GOT3 (cell line): ENCODE measurements at regions not wholly inside any gene's neighbourhood (a gene's known extent, or its start where the extent isn't known, plus 50 kb on each side); places are given as distances from the start of the nearest gene placed in this dataset.
"Not testable (repeated sequence)": the region's sequence is repeated elsewhere in the genome, so short reads cannot be mapped to it uniquely, and the experiment has no call there.

Experiments
- DNase-seq: peaks from one replicate; lab custom pipeline; 2025; ENCODE audit warnings: mixed read lengths; lab: John Stamatoyannopoulos, UW

DNA sequence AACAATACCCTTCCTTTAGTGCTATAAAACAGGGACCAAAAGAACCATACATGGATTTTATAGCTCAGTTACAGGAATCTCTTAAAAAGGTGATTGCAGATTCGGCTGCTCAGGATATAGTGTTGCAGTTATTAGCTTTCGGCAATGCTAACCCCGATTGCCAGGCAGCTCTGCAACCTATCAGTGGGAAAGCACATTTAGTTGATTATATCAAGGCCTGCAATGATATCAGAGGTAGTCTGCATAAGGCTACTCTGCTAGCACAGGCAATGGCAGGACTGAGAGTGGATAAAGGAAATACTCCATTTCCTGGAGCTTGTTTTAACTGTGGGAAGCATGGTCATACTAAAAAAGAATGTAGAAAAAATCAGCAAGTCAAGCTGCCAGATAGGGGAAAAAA lies 327.7 kb downstream of the REEP3 start:
- DNase-seq = not testable (repeated sequence)

DNA sequence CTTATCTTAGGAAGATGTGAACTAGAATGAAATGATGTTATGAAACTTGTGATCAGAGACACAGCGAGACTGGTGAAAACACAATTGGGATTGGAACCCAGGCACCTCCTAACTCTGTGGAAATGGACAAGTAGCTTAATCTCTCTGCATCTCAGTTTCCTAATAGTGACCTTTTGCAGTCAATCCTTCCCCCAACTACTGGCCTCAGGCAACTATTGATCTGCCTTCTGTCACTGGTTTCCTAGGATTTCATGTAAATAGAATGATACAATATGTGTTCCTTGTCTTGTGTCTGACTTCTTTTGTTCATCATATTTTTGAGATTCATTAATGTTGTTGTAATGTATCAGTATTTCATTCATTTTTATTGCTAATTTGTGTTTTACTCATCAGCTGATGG lies 341.7 kb downstream of the REEP3 start:
- no peak for DNase-seq

DNA sequence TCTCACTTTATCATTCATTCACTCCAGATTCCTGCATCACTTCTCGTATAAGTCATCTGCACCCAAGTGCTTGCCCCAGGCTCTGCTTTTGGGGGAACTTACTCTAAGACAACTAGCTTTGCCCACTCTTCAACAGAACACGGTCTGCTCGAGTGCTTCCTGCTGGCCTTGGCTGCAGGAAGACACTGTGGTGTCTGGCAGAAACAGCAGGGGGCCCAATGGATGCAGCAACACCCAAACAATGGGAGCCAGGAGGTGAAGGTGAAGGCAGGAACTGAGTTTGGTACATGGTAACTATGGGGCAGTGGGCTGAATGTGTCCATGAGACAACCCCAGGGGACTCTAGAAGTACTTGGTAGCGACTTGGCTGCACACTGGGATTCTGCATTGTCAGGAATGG lies 344.0 kb downstream of the REEP3 start:
- DNase-seq = no peak

DNA sequence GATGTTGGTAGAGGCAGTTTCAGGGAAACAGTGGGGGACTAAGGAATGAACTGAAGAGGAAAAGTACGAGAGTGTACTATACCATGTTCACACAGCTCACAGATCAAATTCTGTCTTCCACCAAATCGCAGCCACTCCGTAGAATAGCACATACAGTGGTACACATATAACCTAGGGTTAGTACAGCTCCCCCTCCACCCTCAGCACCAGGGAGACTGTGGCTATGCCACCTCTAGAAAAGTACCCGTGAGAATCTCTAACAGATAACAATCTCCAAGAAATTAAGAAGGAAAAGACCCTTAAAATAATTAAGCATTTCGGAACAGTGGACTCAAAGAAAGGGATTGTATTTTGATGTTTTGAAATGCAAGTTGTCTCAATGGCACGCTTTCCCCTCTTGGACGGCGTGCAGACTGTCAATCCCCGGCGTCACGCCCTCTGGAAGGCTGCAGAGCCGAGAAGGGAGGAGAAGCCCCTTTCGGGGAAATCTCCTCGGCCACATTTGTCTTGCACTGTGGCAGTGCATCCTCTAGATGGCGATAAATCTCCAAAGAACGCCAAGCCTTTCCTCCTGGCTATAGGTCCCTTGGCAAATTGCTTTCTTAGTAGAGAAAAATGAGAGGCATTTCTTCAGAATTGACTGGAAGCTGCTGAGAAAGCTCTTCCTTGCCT lies 345.0 kb downstream of the REEP3 start:
- no peak for DNase-seq

DNA sequence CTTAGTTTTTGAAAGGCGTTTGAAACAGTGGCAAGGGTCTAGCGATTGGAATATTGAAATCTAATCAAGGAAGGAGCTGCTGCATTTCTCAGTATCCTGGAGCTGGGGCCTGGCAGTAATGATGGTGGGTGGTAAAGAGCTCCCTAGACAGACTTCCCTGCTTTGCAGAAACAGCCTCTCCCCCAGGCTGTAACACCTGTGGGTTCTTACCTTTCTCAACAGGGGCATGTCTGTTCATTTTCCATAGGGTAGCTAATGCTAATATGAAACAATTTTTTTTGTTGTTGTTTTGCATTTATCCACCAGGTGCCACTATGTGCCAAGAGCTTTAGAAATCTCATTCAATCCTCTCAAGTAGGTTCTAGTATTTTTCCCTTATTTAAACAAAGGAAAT lies 345.5 kb downstream of the REEP3 start:
- no peak for DNase-seq

DNA sequence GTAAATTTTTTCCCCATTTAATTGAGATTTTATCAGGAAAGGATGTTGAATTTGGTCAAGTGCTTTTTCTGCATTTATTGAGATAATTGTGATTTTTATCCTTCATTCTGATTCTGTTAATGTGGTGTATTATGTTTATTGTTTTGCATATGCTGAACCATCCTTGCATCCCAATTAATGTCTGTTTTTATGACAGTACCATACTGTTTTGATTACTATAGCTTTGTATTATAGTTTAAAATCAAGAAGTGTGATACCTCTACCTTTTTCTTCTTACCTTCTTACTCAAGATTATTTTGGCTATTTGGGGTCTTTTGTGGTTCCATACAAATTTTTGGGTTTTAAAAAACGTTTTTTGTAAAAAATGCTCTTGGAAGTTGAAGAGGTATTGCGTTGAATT lies 357.2 kb downstream of the REEP3 start:
- DNase-seq = no peak

DNA sequence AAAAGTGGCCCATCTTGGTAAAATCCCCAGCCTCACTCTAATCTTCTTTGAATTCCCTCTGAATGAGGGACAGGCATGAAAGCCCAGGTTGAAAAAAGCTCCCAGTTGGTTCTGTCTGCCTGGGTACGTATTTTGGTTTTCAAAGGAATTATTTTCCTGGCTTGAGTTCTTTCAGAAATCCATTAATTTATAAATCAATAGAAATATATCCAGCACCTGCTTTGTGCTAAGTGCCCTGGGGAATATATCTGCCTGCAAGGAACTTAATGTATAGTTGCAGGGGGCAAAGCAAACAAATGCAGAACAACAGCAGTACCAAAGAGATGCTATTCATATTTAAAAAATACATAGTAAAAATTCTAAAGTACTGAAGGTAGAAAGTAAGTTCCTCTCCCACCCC lies 362.7 kb downstream of the REEP3 start:
- no peak for DNase-seq

DNA sequence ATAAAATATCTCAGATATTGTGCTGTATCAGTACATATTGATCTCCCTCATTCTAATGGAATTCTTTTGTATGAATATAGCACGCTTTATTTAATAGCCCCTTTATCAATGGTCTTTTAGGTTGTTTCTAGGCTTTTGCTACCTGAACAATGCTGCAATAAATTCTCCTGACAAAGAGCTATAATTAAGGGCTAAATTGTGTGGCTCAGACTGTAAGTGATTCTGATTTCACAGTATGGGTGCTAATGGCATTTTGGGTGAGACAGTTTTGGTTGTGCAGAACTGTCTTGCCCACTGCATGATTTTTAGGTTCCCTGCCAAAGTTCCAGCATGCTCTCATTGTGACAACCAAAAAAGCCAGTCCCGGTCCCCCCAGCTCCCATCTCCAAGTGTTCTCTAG lies 363.2 kb downstream of the REEP3 start:
- DNase-seq = no peak

DNA sequence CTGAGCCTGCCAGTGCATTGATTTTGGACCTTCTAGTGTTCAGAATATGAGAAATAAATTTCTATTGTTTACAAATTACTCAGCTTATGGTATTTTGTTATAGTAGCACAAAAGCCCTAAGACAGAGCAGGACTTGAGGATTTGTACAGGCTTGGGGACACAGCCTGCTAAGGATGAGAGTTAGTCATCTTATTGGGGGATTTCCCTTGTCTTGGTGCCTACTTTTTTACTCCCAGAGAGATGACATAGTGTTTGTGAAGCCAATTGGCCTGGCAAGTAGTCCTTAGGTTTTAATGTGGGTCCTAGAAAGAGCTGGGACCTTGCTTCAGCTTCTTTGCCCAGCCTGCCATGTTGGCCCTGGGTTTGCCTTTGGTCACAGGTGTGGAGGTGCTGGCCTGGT lies 364.0 kb downstream of the REEP3 start:
- DNase-seq = no peak

DNA sequence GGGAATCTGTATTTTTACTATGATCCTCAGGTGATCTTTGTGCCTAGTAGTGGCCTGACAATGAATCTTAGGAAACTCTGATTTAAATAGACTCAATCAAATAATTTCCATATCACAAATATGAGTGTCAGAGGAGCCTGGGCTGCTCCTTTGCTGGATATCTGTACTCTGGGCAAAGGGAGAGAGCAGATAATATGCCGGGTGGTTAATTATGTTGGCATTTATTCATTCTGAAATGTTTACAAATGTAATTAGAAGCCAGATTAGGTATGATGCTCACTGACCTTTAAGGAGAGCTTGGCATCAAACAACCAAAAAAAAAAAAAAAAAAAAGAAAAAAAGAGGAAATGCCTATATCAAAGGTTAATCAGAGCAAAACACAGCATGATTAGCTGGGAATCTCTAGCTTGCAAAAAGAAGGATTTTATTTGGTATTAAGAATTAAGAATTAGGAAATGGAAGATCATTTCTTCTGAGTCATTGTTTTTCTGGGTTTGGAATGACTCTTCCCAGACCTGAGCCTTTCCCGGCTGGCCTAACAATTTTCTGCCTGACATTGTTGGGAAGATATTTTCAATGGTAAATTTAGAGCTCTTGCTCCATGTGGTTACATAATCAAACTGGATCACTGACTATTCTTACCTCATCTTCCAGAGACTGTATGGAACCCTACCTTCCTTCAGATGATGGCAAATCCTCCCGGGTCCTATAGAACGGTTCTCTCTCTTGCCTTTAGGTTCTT lies 365.3 kb downstream of the REEP3 start:
- DNase-seq = no peak

DNA sequence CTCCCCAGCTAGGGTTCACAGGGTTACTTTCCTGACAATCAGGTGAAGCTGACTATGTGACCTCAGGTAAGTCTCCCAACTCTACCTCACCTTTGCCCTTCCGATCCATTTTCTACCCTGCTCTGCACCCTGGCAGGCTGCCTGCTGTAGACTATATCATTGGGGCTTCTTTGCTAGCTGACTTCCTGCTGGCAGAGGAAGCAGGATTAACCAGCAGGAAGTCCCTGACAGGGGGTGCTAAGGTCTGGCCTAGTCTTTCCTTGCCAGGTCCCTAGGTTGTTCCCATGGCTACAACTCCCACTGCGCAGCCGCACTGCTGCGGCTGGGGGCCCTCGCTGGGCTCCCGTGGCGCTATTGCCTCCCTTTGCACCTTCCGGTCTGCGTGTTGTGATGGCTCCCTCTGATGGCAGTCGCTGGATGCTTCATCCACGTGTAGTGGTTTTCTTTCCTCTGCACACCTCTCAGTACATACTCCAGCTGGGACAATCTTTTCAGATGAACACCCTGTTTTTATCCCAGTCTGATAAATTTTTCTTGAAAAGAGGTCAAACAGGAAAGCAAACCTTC lies 365.9 kb downstream of the REEP3 start:
- no peak for DNase-seq

DNA sequence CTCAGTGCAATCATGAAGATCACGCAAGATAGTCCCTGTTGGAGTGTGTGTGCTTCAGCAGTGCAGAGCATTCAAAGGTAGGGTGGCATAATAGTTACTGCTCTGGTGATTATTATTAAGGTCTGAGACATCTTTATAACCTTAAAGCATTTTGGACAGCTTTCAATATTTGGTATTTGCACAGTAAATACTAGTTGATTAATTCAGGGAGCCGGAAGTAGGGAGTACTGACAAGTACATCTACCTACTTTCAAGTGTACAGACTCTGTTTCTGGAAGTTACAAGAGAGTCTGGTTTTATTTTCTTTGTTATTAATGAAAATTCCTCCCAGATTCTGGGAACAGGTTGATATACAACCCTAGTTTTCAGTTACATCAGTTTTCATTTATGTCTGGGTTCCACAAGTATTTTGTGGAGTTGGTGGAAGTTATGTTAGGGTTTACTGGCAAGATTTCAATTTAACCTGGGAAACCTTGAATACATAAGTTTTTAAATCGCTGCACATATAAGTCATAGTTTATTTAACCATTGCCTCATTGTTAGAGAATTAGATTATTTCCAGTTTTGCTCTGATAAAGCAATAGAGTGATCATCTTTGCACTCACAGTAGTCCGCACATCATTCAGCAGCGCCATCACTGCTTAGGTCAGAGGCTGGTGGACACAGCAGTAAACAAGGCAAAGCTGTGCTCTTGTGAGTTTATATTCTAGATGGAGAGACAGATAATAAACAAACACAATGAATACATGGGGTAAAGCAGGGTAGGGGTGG lies 366.6 kb downstream of the REEP3 start:
- no peak for DNase-seq

DNA sequence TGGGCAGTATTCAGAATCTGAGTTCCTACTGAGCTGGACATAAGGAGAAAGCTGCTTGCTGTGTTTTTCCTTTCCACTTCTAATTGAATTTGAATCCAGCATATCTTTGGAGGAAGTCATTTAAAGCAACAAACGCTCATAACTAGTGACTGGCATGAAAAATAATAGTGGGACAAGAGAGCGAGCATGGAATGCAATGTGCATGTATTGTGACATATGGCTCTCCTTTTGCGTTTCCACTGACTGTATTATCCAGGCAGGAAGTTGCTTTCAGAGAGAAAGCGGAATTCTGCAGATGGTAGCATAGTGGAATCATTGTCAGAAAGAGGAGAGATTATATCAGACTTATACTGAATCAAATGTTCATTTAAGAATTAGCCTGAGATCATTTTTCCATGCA lies 368.6 kb downstream of the REEP3 start:
- DNase-seq = no peak

DNA sequence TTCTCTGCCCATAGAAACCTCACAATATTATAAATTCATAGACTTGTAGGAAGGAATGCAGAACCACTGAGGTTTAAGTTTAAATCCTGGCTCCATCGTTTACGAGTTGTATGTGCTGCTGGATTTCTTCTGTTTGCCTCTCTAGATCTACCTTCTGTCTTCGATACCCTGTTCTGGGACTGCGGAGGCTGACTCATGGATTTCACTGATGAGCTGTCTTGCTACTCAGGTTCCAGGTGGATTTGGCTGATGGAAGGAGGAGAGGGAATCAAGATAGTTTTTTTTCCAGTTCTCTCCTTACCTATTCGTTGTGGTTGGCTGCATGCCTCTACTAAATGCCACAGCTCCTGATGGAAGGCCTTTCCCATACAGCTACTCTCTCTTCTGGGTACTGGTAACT lies 375.8 kb downstream of the REEP3 start:
- DNase-seq = no peak

DNA sequence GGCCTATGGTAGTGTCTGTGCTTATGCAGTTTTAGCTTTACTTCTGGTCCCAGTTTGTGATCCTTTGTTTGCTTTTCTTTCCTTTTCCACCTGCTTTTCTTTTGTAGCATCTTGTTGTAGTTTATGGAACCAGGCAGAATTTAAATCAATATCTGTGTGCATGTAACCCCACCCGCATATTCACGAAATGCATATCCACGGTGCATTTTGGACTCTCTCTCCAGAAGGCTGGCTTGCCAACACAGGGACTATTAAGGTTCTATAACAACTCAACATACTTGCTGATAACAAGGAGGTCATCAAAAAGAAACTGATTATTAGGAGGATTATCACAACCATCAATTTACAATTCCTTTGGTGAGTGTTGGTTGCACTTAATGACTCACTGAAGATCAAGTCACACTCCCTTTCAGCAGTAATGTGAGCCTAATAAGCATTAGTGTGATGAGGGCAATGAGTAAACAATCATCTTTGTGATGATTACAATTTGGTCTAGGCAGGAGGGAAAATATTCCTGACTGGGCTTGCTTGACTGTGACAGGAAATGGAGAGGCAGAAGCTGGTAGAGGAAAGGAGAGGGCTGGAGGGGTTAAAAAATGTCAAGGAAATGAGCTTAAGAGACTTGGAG lies 378.6 kb downstream of the REEP3 start:
- DNase-seq = no peak

DNA sequence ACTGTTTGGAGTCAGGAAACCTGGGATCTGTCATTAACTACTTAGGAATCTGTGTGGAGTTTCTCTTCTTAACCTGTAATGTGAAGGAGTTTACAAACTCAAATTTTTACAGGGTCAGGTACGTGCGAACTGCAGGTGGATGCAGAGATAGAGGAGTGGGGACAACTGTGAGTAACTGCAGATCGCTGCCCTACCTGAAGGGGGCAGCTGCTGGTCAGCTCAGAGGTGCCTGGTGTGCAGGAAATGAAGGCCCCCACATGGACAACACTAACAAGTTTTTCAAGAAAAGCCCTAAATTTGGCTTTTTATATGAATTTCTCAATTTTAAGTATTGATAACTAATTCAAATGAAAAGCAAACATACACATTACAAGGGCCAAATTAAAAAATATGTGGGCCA lies 380.0 kb downstream of the REEP3 start:
- no peak for DNase-seq

DNA sequence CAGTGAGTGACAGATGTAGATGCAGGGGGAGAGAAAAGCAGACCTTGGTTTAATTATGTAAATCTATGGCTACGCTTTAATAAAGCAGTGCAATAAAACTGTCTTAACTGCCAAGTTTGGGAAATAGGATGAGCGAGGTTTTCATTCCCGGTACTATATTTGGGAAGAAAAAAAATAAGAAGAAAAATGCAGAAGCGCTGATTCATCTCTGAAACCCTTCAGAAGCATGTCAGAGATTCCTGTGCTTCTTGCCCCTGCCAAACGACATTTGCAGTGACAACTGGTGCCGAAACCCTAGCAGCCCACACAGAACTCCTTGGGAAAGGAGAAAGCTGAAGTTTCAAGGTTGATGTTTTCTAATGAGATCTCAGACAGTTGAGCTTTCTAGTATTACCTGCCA lies 380.7 kb downstream of the REEP3 start:
- DNase-seq = no peak

DNA sequence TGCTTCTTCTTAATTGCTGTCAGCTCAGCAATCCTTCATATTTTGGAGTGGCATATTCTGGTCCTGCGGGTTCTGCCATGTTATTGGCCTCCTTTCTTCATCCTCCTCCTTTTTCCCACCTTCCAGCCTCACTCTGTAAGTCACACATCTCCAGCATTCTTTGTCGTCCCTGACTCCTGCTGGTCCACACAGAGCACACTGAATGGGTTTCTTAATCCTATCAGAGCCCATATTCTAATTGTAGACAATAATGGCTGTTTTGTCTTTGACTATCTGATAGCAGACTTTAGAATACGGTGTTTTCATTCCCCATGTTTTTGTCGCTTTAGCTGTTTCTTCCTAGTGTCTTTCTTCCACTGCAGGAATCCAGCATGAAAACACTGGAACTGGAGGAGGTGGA lies 389.6 kb downstream of the REEP3 start:
- no peak for DNase-seq

DNA sequence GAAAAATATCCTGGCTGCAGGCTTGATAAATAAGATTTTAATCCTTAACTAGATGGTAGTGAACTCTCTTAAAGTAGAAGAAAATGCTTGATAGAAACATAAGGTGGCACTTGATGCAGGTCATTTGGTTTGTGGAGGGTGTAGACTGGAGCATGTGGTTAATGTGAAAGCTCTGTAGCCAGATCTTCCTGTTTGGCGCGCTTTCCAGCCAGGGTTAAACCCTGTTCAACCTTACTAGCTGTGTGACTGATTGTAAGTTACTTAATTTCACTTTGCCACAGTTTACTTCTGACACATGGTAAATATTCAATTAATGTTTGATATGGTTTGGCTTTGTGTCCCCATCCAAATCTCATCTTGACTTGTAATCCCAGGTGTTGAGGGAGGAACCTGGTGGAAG lies 394.0 kb downstream of the REEP3 start:
- DNase-seq = no peak

DNA sequence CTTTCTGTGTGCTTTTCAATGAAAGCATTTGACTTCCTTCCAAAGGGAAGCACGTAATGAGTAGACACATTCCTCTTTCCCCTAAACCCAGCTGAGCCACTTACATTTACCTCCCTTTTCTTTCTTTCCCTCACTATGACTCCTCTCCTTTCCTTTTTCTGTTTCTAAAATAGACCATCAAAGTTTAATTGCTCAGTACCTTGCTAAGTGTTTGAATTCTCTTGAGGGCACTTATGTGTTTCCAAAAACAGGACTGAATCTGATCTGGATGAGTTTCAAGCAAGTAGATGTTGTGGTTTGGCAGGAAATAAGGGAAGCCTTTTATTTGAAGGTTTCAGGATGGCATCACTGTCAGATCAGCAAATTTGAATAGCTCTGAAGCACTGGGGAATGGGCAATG lies 396.2 kb downstream of the REEP3 start:
- DNase-seq = no peak

DNA sequence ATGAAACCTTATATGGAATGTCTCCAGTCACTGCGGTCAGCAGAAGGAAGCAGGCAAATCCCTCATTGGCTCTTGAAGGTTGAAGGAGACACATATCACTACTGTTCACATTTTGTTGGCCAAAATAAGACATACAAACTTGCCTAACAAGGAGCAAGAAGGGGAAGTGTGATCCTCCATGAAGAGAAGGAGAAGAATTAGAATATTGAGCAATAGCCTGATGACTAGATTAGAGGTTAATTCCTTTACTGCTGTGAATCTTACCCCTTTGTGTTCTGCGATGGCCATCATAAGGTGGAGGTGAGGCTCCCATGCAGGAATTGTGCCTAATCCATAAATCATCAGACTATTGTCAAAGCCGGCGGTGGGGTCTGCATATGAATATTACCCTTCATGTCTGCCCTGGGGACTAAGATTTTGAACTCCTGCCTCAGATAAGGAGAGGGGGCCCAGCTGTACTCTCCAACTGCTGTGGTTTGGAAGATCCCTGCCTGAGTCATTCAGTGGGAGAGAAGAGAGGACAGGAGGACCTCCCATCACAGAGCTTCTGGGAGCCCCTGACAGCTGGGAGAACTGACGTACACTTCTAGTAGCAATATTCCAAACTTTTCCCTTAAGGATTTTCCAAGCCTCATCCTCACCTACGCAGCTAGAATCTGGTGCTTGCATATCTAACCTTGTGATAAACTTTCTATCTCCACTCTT lies 398.5 kb downstream of the REEP3 start:
- no peak for DNase-seq

DNA sequence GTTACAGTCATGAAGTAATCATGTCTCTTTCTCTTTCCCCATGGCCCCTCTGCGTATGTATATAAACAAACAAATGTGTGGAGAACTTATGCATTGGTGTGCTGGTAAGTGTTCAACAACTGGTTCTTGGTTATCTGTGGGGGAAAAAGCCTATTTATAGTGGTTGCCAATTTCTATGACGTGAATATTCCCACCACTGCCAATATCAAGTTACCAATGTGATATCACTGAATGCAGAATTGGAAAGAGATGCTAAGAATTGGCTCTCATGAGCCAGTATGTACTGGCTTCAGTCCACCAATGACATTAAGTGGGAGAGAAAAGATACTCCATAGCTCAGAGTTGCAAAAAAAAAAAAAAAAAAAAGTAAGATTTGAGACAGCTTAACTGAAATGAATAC lies 399.7 kb downstream of the REEP3 start:
- DNase-seq = no peak
